Fibroblast of lung (primary cell): ENCODE measurements at regions not wholly inside any gene's neighbourhood (a gene's known extent, or its start where the extent isn't known, plus 50 kb on each side); places are given as distances from the start of the nearest gene placed in this dataset.

ENCODE experiments used
- DNase-seq, 2 donors: peaks; one replicate each; pipeline versions ENCODE4 v3.0.0 to v3.0.0-alpha.2; 2010; ENCODE audit warnings: low read depth in 2 of 2
- H2AFZ ChIP-seq: 2 replicates; pipeline ENCODE4 v1.5.1; 2012; ENCODE audit warnings: low read length, control low read depth, inconsistent platforms
- H3K27ac ChIP-seq: 2 replicates; pipeline ENCODE4 v1.5.1; 2011; ENCODE audit warnings: low read length, control low read depth; ENCODE audit not compliant: insufficient read depth
- H3K27me3 ChIP-seq: 2 replicates; pipeline ENCODE4 v1.5.1; 2011; ENCODE audit warnings: mild to moderate bottlenecking, low read length; ENCODE audit not compliant: control insufficient read depth, insufficient read depth
- H3K36me3 ChIP-seq: 2 replicates; pipeline ENCODE4 v1.5.1; 2011; ENCODE audit warnings: low read length; ENCODE audit not compliant: control insufficient read depth, insufficient read depth
- H3K4me1 ChIP-seq: 2 replicates; pipeline ENCODE4 v1.5.1; 2011; ENCODE audit warnings: low read length; ENCODE audit not compliant: control insufficient read depth, insufficient read depth; ENCODE audit errors: extremely low read depth
- H3K4me2 ChIP-seq: 2 replicates; pipeline ENCODE4 v1.5.1; 2011; ENCODE audit warnings: low read length, control low read depth; ENCODE audit not compliant: insufficient read depth; ENCODE audit errors: extremely low read depth
- H3K4me3 ChIP-seq, 4 experiments: fragments of 200-600 bp in 1 of 4; sonication (generic) in 1 of 4; replicated peaks in 1 of 4; 2 replicates each; pipeline ENCODE4 v1.5.1; 2011 to 2016; ENCODE audit warnings: low read length in 4 of 4, low read depth in 3 of 4, mild to moderate bottlenecking in 3 of 4, control low read depth in 2 of 4, inconsistent platforms in 1 of 4, mixed read lengths in 1 of 4; ENCODE audit not compliant: insufficient read depth in 1 of 4; ENCODE audit errors: control extremely low read depth in 1 of 4
- H3K79me2 ChIP-seq: 2 replicates; pipeline ENCODE4 v1.5.1; 2012; ENCODE audit warnings: mild to moderate bottlenecking, low read length, inconsistent platforms; ENCODE audit not compliant: control insufficient read depth, insufficient read depth
- H3K9ac ChIP-seq: 2 replicates; pipeline ENCODE4 v1.5.1; 2011; ENCODE audit warnings: mild to moderate bottlenecking, low read length, control low read depth; ENCODE audit not compliant: insufficient read depth
- H3K9me3 ChIP-seq: 2 replicates; pipeline ENCODE4 v1.5.1; 2012; ENCODE audit warnings: low read depth, low read length; ENCODE audit not compliant: control insufficient read depth, insufficient read depth
- H4K20me1 ChIP-seq: 2 replicates; pipeline ENCODE4 v1.5.1; 2011; ENCODE audit warnings: low read length; ENCODE audit not compliant: control insufficient read depth, insufficient read depth; ENCODE audit errors: extremely low read depth
- EZH2 ChIP-seq: IDR thresholded peaks from 2 replicates; pipeline ENCODE4 v1.5.1; 2012; ENCODE audit warnings: low read length, control low read depth, mild to moderate bottlenecking; ENCODE audit errors: missing control alignments
- TF ChIP-seq, protein P1 (sequence below), 2 donors: IDR thresholded peaks in 1 of 2; conservative IDR thresholded peaks in 1 of 2; 1 replicate in 1 of 2; 2 replicates in 1 of 2; pipeline ENCODE4 v1.5.1; 2011 to 2012; ENCODE audit warnings: low read length in 2 of 2, control low read depth in 1 of 2, inconsistent platforms in 1 of 2, low read depth in 1 of 2, mild to moderate bottlenecking in 1 of 2

DNA sequence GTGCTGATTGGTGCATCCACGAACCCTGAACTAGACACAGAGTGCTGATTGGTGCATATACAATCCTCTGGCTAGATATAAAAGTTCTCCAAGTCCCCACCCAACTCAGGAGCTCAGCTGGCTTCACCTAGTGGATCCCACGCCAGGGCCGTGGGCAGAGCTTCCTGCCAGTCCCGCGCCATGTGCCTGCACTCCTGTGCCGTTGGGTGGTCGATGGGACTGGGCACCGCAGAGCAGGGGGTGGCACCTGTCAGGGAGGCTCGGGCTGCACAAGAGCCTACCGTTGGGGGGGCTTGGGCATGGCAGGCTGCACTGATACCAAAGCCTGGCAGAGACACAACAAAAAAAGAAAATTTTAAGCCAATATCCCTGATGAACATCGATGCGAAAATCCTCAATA, 185.4 kb upstream of the ASCC3 start:
- Histone ChIP-seq H3K4me2 (no peak overlapping the region), H3K4me1 (no peaks in the 10 kb centered on the region), H3K4me3 (no peak overlapping the region), H2AFZ (no peak overlapping the region), H3K9me3 (no peaks in the 10 kb centered on the region), H3K36me3 (no peaks in the 10 kb centered on the region), H3K27me3 (no peaks in the 10 kb centered on the region), H3K9ac (no peak overlapping the region), H3K79me2 (no peaks in the 10 kb centered on the region), H4K20me1 (no peaks in the 10 kb centered on the region), H3K27ac (no peak overlapping the region)
- TF ChIP-seq, protein P1, sequence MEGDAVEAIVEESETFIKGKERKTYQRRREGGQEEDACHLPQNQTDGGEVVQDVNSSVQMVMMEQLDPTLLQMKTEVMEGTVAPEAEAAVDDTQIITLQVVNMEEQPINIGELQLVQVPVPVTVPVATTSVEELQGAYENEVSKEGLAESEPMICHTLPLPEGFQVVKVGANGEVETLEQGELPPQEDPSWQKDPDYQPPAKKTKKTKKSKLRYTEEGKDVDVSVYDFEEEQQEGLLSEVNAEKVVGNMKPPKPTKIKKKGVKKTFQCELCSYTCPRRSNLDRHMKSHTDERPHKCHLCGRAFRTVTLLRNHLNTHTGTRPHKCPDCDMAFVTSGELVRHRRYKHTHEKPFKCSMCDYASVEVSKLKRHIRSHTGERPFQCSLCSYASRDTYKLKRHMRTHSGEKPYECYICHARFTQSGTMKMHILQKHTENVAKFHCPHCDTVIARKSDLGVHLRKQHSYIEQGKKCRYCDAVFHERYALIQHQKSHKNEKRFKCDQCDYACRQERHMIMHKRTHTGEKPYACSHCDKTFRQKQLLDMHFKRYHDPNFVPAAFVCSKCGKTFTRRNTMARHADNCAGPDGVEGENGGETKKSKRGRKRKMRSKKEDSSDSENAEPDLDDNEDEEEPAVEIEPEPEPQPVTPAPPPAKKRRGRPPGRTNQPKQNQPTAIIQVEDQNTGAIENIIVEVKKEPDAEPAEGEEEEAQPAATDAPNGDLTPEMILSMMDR (conservative IDR thresholded peaks at IDR 0.05 in 1 of 2, IDR thresholded peaks at IDR 0.05 in 1 of 2; ENCODE audit: low read depth in 1 of 2, low read length in 2 of 2) = no peak
- TF ChIP-seq EZH2 = no peak
- DNase-seq = no peak

DNA sequence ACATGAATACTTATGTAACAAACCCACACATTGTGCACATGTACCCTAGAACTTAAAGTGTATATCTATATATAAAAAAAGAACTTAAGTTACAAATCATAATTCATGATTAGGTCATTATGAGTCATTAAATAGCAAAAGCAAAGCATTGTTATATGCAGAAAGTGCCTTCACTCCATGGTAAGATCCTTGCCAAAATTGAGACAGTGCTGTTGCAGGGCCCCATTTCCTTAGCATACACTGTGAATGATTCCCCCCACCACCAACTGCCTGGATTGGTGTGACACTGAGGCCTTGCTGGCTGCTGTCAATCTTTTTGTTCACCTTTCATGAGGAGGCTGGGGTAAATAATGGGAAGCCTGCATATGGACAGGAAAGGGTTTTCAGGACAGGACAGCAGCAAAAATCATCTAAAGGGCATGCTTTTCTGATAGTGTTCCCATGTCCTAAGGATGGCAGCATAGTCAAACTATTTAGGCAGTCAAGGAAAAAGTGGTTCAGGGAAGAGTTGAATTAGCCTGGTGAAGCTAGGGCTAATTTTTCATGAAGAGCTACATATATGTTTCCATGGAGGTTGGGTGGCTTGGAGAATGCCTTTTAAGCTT, 188.2 kb upstream of the ASCC3 start:
- no peaks in the 10 kb centered on the region for H3K36me3 ChIP-seq
- H3K4me3 ChIP-seq = no peak overlapping the region
- no peak overlapping the region for H3K27ac ChIP-seq
- H3K9ac ChIP-seq = no peak overlapping the region
- H2AFZ ChIP-seq = no peak overlapping the region
- H3K4me1 ChIP-seq = no peaks in the 10 kb centered on the region
- H3K9me3 ChIP-seq = no peaks in the 10 kb centered on the region
- no peak for TF ChIP-seq EZH2
- TF ChIP-seq, protein P1 (conservative IDR thresholded peaks at IDR 0.05 in 1 of 2, IDR thresholded peaks at IDR 0.05 in 1 of 2; ENCODE audit: low read depth in 1 of 2, low read length in 2 of 2) = no peak
- no peaks in the 10 kb centered on the region for H4K20me1 ChIP-seq
- H3K27me3 ChIP-seq = no peaks in the 10 kb centered on the region
- no peak overlapping the region for H3K4me2 ChIP-seq
- DNase-seq = peak in 1 of 2 donors; percentile 7
- H3K79me2 ChIP-seq = no peaks in the 10 kb centered on the region

DNA sequence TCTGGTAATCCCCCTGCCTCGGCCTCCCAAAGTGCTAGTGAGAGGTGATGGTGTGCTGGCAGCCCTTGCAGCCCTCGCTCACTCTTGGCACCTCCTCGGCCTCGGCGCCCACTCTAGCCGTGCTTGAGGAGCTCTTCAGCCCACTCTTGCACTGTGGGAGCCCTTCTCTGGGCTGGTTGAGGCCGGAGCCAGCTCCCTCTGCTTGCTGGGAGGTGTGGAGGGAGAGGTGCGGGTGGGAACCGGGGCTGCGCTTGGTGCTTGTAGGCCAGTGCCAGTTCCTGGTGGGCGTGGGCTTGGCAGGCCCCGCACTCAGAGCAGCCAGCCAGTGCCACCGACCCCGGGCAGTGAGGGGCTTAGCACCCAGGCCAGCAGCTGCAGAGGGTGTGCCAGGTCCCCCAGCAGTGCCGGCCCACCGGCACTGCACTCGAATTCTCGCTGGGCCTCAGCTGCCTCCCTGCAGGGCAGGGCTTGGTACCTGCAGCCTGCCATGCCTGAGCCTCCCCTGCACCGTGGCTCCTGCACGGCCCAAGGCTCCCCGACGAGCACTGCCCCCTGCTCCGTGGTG, 189.0 kb upstream of the ASCC3 start:
- DNase-seq = no peak
- Histone ChIP-seq H3K27ac (no peak overlapping the region), H2AFZ (no peak overlapping the region), H3K4me1 (no peaks in the 10 kb centered on the region), H3K27me3 (no peaks in the 10 kb centered on the region), H4K20me1 (no peaks in the 10 kb centered on the region), H3K9ac (no peak overlapping the region), H3K36me3 (no peaks in the 10 kb centered on the region), H3K9me3 (no peaks in the 10 kb centered on the region), H3K4me3 (no peak overlapping the region), H3K4me2 (no peak overlapping the region), H3K79me2 (no peaks in the 10 kb centered on the region)
- no peak for TF ChIP-seq EZH2
- TF ChIP-seq, protein P1 (conservative IDR thresholded peaks at IDR 0.05 in 1 of 2, IDR thresholded peaks at IDR 0.05 in 1 of 2; ENCODE audit: low read depth in 1 of 2, low read length in 2 of 2) = no peak
